NCI-H524 (cell line): ENCODE measurements at regions not wholly inside any gene's neighbourhood (a gene's known extent, or its start where the extent isn't known, plus 50 kb on each side); places are given as distances from the start of the nearest gene placed in this dataset.
"Not testable (repeated sequence)": the region's sequence is repeated elsewhere in the genome, so short reads cannot be mapped to it uniquely, and the experiment has no call there.

Source experiments
- DNase-seq, 2 experiments: peaks; one replicate each; lab custom pipeline; 2025; lab: John Stamatoyannopoulos, UW

- no peak for DNase-seq
These were observed 90.0 kb downstream of the IGLL5 start for GRCh38 chr22:22977479-22978200.

GRCh38 chr22:22978637-22979036 is 91.0 kb downstream of the IGLL5 start:
- DNase-seq: no peak

- no peak for DNase-seq
These were observed 91.1 kb upstream of the GNAZ start for GRCh38 chr22:22979121-22979724.

GRCh38 chr22:22979954-22980353 is 90.4 kb upstream of the GNAZ start:
- DNase-seq: no peak

GRCh38 chr22:22981670-22982571 is 88.4 kb upstream of the GNAZ start:
- DNase-seq: no peak

- no peak for DNase-seq
These were observed 87.7 kb upstream of the GNAZ start for GRCh38 chr22:22982616-22983015.

- no peak for DNase-seq
These were observed 87.2 kb upstream of the GNAZ start for GRCh38 chr22:22983123-22983522.

GRCh38 chr22:22983816-22984215 is 86.5 kb upstream of the GNAZ start:
- DNase-seq: no peak

- DNase-seq: no peak
These were observed 85.4 kb upstream of the GNAZ start for GRCh38 chr22:22984967-22985366.

- DNase-seq: no peak
These were observed 84.3 kb upstream of the GNAZ start for GRCh38 chr22:22986008-22986407.

GRCh38 chr22:22986640-22987039 is 83.7 kb upstream of the GNAZ start:
- DNase-seq: no peak

GRCh38 chr22:22988150-22988549 is 82.2 kb upstream of the GNAZ start:
- peak in 1 of 2 experiments; percentile 23 for DNase-seq

GRCh38 chr22:22988785-22989184 is 81.5 kb upstream of the GNAZ start:
- no peak for DNase-seq

- DNase-seq: no peak
These were observed 80.5 kb upstream of the GNAZ start for GRCh38 chr22:22989856-22990255.

- not testable (repeated sequence) for DNase-seq
These were observed 79.4 kb upstream of the GNAZ start for GRCh38 chr22:22990711-22991505.

- no peak for DNase-seq
These were observed 77.8 kb upstream of the GNAZ start for GRCh38 chr22:22992474-22992873.

GRCh38 chr22:22993184-22993583 is 77.1 kb upstream of the GNAZ start:
- DNase-seq: no peak

GRCh38 chr22:22995166-22995565 is 75.2 kb upstream of the GNAZ start:
- DNase-seq: peak in 1 of 2 experiments; percentile 23

- DNase-seq: no peak
These were observed 73.6 kb upstream of the GNAZ start for GRCh38 chr22:22996511-22997261.

- no peak for DNase-seq
These were observed 72.9 kb upstream of the GNAZ start for GRCh38 chr22:22997262-22997898.

- no peak for DNase-seq
These were observed 72.3 kb upstream of the GNAZ start for GRCh38 chr22:22997988-22998387.
